ENCODE measurements at regions not wholly inside any gene's neighbourhood (a gene's known extent, or its start where the extent isn't known, plus 50 kb on each side); places are given as distances from the start of the nearest gene placed in this dataset.
A peak's percentile ranks its signal among the peaks of the same experiment; 100 is the strongest.
"Not testable (repeated sequence)": the region's sequence is repeated elsewhere in the genome, so short reads cannot be mapped to it uniquely, and the experiment has no call there.

- no peak for DNase-seq (ENCODE audit: low read depth, low spot score)
- in situ Hi-C loops (cut with HindIII; ENCODE audit: low pct_unique_long_range_greater_than_20kb, low sequenced_read_pairs): no loop called here
These were observed 496.1 kb upstream of the DIPK2B start for GRCh38 chrX:45696736-45697135.

GRCh38 chrX:45689971-45690370, 489.3 kb upstream of the DIPK2B start:
- in situ Hi-C loops (cut with HindIII; ENCODE audit: low pct_unique_long_range_greater_than_20kb, low sequenced_read_pairs): no loop called here
- DNase-seq (ENCODE audit: low read depth, low spot score): no peak

- in situ Hi-C loops (cut with HindIII; ENCODE audit: low pct_unique_long_range_greater_than_20kb, low sequenced_read_pairs): no loop called here
- no peak for DNase-seq (ENCODE audit: low read depth, low spot score)
These were observed 483.2 kb upstream of the DIPK2B start for GRCh38 chrX:45683914-45684313.

- no peak for DNase-seq (ENCODE audit: low read depth, low spot score)
- in situ Hi-C loops (cut with HindIII; ENCODE audit: low pct_unique_long_range_greater_than_20kb, low sequenced_read_pairs): no loop called here
These were observed 481.2 kb upstream of the DIPK2B start for GRCh38 chrX:45681891-45682290.

GRCh38 chrX:45669715-45670340, 469.2 kb upstream of the DIPK2B start:
- in situ Hi-C loops (cut with HindIII; ENCODE audit: low pct_unique_long_range_greater_than_20kb, low sequenced_read_pairs): no loop called here
- DNase-seq (ENCODE audit: low read depth, low spot score): no peak

- in situ Hi-C loops (cut with HindIII; ENCODE audit: low pct_unique_long_range_greater_than_20kb, low sequenced_read_pairs): no loop called here
- DNase-seq (ENCODE audit: low read depth, low spot score): no peak
These were observed 468.2 kb upstream of the DIPK2B start for GRCh38 chrX:45668686-45669443.

GRCh38 chrX:45667666-45668065, 467.0 kb upstream of the DIPK2B start:
- DNase-seq (ENCODE audit: low read depth, low spot score): no peak
- in situ Hi-C loops (cut with HindIII; ENCODE audit: low pct_unique_long_range_greater_than_20kb, low sequenced_read_pairs): no loop called here

GRCh38 chrX:45664727-45665290, 464.1 kb upstream of the DIPK2B start:
- DNase-seq (ENCODE audit: low read depth, low spot score): no peak
- in situ Hi-C loops (cut with HindIII; ENCODE audit: low pct_unique_long_range_greater_than_20kb, low sequenced_read_pairs): no loop called here

- in situ Hi-C loops (cut with HindIII; ENCODE audit: low pct_unique_long_range_greater_than_20kb, low sequenced_read_pairs): no loop called here
- DNase-seq (ENCODE audit: low read depth, low spot score): no peak
These were observed 459.8 kb upstream of the DIPK2B start for GRCh38 chrX:45660477-45660876.

- no peak for DNase-seq (ENCODE audit: low read depth, low spot score)
- in situ Hi-C loops (cut with HindIII; ENCODE audit: low pct_unique_long_range_greater_than_20kb, low sequenced_read_pairs): no loop called here
These were observed 432.7 kb upstream of the DIPK2B start for GRCh38 chrX:45633419-45633818.

GRCh38 chrX:45632506-45632905, 431.8 kb upstream of the DIPK2B start:
- in situ Hi-C loops (cut with HindIII; ENCODE audit: low pct_unique_long_range_greater_than_20kb, low sequenced_read_pairs): no loop called here
- DNase-seq (ENCODE audit: low read depth, low spot score): peak; percentile 22

GRCh38 chrX:45630078-45630477, 429.4 kb upstream of the DIPK2B start:
- in situ Hi-C loops (cut with HindIII; ENCODE audit: low pct_unique_long_range_greater_than_20kb, low sequenced_read_pairs): no loop called here
- DNase-seq (ENCODE audit: low read depth, low spot score): no peak

- DNase-seq (ENCODE audit: low read depth, low spot score): no peak
- in situ Hi-C loops (cut with HindIII; ENCODE audit: low pct_unique_long_range_greater_than_20kb, low sequenced_read_pairs): no loop called here
These were observed 427.4 kb upstream of the DIPK2B start for GRCh38 chrX:45628041-45628440.

- DNase-seq (ENCODE audit: low read depth, low spot score): no peak
- in situ Hi-C loops (cut with HindIII; ENCODE audit: low pct_unique_long_range_greater_than_20kb, low sequenced_read_pairs): no loop called here
These were observed 422.6 kb upstream of the DIPK2B start for GRCh38 chrX:45623266-45623665.

- in situ Hi-C loops (cut with HindIII; ENCODE audit: low pct_unique_long_range_greater_than_20kb, low sequenced_read_pairs): no loop called here
- DNase-seq (ENCODE audit: low read depth, low spot score): no peak
These were observed 421.9 kb upstream of the DIPK2B start for GRCh38 chrX:45622538-45622937.

GRCh38 chrX:45622042-45622423, 421.4 kb upstream of the DIPK2B start:
- no peak for DNase-seq (ENCODE audit: low read depth, low spot score)
- in situ Hi-C loops (cut with HindIII; ENCODE audit: low pct_unique_long_range_greater_than_20kb, low sequenced_read_pairs): no loop called here

GRCh38 chrX:45621376-45622041, 420.8 kb upstream of the DIPK2B start:
- in situ Hi-C loops (cut with HindIII; ENCODE audit: low pct_unique_long_range_greater_than_20kb, low sequenced_read_pairs): no loop called here
- no peak for DNase-seq (ENCODE audit: low read depth, low spot score)

- DNase-seq (ENCODE audit: low read depth, low spot score): no peak
- in situ Hi-C loops (cut with HindIII; ENCODE audit: low pct_unique_long_range_greater_than_20kb, low sequenced_read_pairs): no loop called here
These were observed 418.6 kb upstream of the DIPK2B start for GRCh38 chrX:45619290-45619689.

- DNase-seq (ENCODE audit: low read depth, low spot score); in situ Hi-C loops (cut with HindIII; ENCODE audit: low pct_unique_long_range_greater_than_20kb, low sequenced_read_pairs): not testable (repeated sequence)
These were observed 414.9 kb upstream of the DIPK2B start for GRCh38 chrX:45615591-45615990.

Data from SK-MEL-5 (cell line).